SU-DHL-6 (cell line): ENCODE measurements at regions not wholly inside any gene's neighbourhood (a gene's known extent, or its start where the extent isn't known, plus 50 kb on each side); places are given as distances from the start of the nearest gene placed in this dataset.

ENCODE experiments used
- CTCF ChIP-seq: fragments of 200-600 bp; sonication (generic); IDR thresholded peaks from one replicate; pipeline ENCODE4 v1.5.1; 2017; ENCODE audit warnings: antibody characterized with exemption, mild to moderate bottlenecking, low read length, moderate library complexity; ENCODE audit not compliant: insufficient read depth, poor library complexity, severe bottlenecking
- EZH2phosphoT487 ChIP-seq: fragments of 200-600 bp; sonication (generic), shearing (Covaris generic); conservative IDR thresholded peaks from 2 replicates; pipeline ENCODE4 v1.6.1; 2018; ENCODE audit warnings: mild to moderate bottlenecking, antibody characterized with exemption, low read length, moderate library complexity, mixed read lengths

- TF ChIP-seq CTCF: no peak
- TF ChIP-seq EZH2phosphoT487: no peak
Measured at GRCh38 chr17:68776451-68776850, 175.3 kb upstream of the FAM20A start.
